Cardiac septum (tissue), 1 donor: ENCODE measurements at regions not wholly inside any gene's neighbourhood (a gene's known extent, or its start where the extent isn't known, plus 50 kb on each side); places are given as distances from the start of the nearest gene placed in this dataset.
"Not testable (repeated sequence)": the region's sequence is repeated elsewhere in the genome, so short reads cannot be mapped to it uniquely, and the experiment has no call there.

ENCODE experiments used
- DNase-seq: peaks from one replicate; pipeline ENCODE4 v3.0.0-alpha.2; 2020; ENCODE audit warnings: low spot score
- intact Hi-C: fragments of 100-400 bp; cut with DNase I; formaldehyde crosslinking; loops from one replicate; pipeline ENCODE4 v1.14.0; 2022
- donor health status: DM: no; HTN: no; CAD: no.

GRCh38 chr1:221257548-221257947 is 378.3 kb downstream of the HLX start:
- intact Hi-C loops, DNase-seq: not testable (repeated sequence)

- intact Hi-C loops, result loop anchor here (5.0 kb wide), 1 partner anchor 170 kb away; no protein-coding TSS in a partner anchor
- DNase-seq, result not testable (repeated sequence)
Measured at GRCh38 chr1:221262677-221263076, 383.4 kb downstream of the HLX start.

GRCh38 chr1:221263831-221264767 is 384.9 kb downstream of the HLX start:
- intact Hi-C loops, result loop anchor here (5.0 kb wide), 1 partner anchor 168 kb away; no protein-coding TSS in a partner anchor
- no peak for DNase-seq

- no peak for DNase-seq
- intact Hi-C loops, result loop anchor here (5.0 kb wide), 1 partner anchor 167 kb away; no protein-coding TSS in a partner anchor
Measured at GRCh38 chr1:221264848-221265247, 385.6 kb downstream of the HLX start.

GRCh38 chr1:221268295-221268694 is 389.1 kb downstream of the HLX start:
- intact Hi-C loops, result no loop called here
- DNase-seq, result no peak

GRCh38 chr1:221271701-221272100 is 392.5 kb downstream of the HLX start:
- DNase-seq, result no peak
- intact Hi-C loops, result no loop called here

- no peak for DNase-seq
- intact Hi-C loops, result no loop called here
Measured at GRCh38 chr1:221272940-221273339, 393.7 kb downstream of the HLX start.

DNA sequence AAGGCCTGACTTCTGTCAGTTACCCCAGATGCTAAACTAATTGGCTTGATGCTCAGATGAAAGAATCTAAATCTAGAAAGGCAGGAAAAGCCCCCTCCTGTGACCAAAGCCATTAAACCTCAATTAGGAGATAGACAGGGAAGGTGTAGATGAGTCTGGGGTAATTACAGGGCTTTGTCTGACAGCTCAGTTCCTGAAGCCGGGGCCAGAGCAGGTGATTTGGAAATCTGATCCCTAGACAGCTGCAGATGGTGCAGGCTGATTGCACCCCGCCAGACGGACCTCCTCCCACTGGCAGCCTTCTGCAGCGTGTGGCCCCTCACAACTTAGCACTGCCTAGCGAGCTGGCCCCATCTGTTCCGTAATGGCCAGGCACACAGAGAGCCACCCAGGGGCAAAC is 395.1 kb downstream of the HLX start:
- intact Hi-C loops, result no loop called here

DNA sequence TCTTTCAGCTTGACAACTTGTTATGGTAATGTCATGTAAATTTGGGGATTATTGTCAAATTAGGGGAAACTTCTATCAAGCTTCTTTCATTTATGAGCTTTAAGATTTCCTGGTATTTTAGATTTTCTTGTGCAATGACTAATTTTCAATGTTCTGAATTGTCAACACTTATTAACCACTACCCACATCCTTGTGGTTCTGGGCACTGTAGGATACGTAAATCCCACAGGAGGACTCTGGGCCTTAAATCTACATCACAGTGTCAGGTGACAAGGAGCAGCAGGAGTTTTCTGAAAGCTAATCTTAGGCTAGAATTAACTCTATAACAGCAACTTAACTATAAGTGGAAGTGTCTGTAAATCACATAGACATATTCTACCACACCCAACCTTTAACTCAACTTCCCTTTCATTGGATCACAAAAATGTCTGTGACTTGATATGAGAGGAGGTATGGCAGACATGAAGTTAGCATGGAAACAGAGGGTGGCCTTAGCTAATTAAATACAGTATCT is 397.7 kb downstream of the HLX start:
- DNase-seq, result no peak
- intact Hi-C loops, result no loop called here

More for the DNA sequence above, 395.1 kb downstream of the HLX start:
- no peak for DNase-seq

- intact Hi-C loops, result no loop called here
- DNase-seq, result no peak
Measured at GRCh38 chr1:221279146-221279545, 399.9 kb downstream of the HLX start.

DNA sequence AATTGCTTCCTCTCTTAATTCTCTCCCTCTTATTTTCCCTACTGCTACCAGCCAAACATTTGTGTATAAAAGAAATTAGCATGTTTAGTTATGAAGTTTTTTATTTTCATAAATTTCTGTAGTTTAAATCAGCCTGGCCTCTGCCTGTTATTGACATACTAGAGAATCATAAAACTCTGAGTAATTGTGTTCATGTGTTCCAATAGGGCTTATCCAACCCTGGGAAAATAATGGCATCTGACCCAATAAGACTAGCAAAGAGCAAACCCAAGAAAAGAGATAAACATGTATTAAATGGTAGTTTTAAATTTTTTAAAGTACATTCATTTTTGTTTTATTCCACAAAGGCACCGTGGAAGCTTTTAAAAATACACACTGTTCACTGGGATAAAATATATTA is 404.3 kb downstream of the HLX start:
- no peak for DNase-seq

DNA sequence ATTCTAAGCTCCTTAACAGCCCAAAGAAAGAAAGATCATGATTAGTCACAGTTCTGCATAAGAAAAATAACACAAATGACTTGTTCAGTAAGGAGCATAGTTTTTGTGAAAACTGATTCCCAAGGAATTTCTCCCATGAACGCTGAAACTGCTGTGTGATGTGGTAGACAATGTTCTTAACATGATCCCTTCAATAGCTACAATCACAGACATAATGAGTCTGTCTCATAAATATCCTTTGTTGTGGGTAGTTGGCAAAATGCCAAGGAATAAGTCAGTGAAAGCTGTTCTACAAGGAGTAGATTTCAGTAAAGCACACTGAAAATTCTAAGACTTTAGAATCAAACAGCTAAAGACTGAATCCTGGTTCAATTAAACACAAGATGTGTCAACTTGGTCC is 404.8 kb downstream of the HLX start:
- intact Hi-C loops, result no loop called here
- DNase-seq, result no peak

More for the DNA sequence above, 404.3 kb downstream of the HLX start:
- intact Hi-C loops, result no loop called here

DNA sequence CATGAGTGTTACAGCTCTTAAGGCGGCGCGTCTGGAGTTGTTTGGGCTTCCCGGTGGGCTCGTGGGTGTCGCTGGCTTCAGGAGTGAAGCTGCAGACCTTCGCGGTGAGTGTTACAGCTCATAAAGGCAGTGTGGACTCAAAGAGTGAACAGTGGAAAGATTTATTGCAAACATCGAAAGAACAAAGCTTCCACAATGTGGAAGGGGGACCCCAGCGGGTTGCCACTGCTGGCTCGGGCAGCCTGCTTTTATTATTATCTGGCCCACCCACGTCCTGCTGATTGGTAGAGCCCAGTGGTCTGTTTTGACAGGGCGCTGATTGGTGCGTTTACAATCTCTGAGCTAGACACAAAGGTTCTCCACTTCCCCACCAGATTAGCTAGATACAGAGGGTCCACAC is 405.7 kb downstream of the HLX start:
- DNase-seq, intact Hi-C loops: not testable (repeated sequence)

GRCh38 chr1:221285458-221286210 is 406.4 kb downstream of the HLX start:
- DNase-seq, intact Hi-C loops: not testable (repeated sequence)

- no peak for DNase-seq
- intact Hi-C loops, result no loop called here
Measured at GRCh38 chr1:221286399-221286798, 407.2 kb downstream of the HLX start.

- intact Hi-C loops, result no loop called here
- no peak for DNase-seq
Measured at GRCh38 chr1:221289103-221289502, 409.9 kb downstream of the HLX start.

DNA sequence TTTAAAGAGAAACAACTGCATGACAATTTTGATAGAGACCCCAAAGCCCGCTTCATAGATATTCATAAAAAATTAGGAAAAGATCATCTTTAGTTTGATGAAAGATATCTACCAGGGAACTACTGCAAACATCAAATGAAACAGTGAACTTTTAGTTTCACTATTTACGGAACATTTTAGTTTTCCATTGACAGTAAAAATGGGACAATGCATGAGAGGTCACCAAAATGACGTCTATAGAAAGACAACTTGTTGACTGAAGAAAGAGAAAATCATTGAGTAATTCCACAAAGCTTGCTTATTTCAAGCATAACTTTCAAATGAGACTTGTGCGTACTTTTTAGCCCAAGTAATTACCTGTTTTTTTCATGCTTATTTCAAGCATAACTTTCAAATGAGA is 411.4 kb downstream of the HLX start:
- no peak for DNase-seq
- intact Hi-C loops, result no loop called here

- intact Hi-C loops, result no loop called here
- DNase-seq, result no peak
Measured at GRCh38 chr1:221291113-221291512, 411.9 kb downstream of the HLX start.

- intact Hi-C loops, result no loop called here
- no peak for DNase-seq
Measured at GRCh38 chr1:221292652-221293051, 413.4 kb downstream of the HLX start.

DNA sequence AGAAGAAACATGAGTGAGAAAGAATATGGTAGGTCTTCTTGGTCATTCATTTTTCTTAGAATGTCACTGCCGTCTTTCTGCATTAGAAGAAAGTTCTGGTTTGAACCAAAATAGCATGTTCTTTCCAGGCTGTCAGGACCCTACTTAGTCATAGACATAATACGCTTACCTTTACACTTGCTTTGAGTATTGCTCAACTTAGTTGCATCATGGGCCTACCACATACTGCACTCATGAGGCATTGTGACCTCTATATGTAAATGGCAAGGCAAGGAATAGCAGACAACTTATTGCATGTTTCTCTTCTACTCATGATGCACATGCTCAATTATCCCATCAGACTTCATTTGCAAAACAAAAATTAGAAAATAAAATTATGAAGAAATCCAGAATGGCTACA is 415.0 kb downstream of the HLX start:
- DNase-seq, result no peak
- intact Hi-C loops, result no loop called here
